Glomerular visceral epithelial cell (primary cell): ENCODE measurements at regions not wholly inside any gene's neighbourhood (a gene's known extent, or its start where the extent isn't known, plus 50 kb on each side); places are given as distances from the start of the nearest gene placed in this dataset.

Experiments used
- DNase-seq: peaks from one replicate; pipeline ENCODE4 v3.0.0-alpha.2; 2016; ENCODE audit errors: extremely low spot score

GRCh38 chr1:63710308-63710707 is 63.5 kb upstream of the ROR1 start:
- DNase-seq: no peak

GRCh38 chr1:63710761-63711380 is 62.9 kb upstream of the ROR1 start:
- DNase-seq: no peak

GRCh38 chr1:63713041-63713440 is 60.8 kb upstream of the ROR1 start:
- DNase-seq: no peak

- peak; percentile 74 for DNase-seq
These were observed 60.0 kb upstream of the ROR1 start for GRCh38 chr1:63713627-63714481.

GRCh38 chr1:63714482-63714760 is 59.4 kb upstream of the ROR1 start:
- DNase-seq: no peak

GRCh38 chr1:63717511-63718065 is 56.2 kb upstream of the ROR1 start:
- no peak for DNase-seq

GRCh38 chr1:63718541-63718970 is 55.3 kb upstream of the ROR1 start:
- DNase-seq: no peak

- peak; percentile 39 for DNase-seq
These were observed 52.2 kb upstream of the ROR1 start for GRCh38 chr1:63721531-63722189.

- no peak for DNase-seq
These were observed 50.2 kb upstream of the ROR1 start for GRCh38 chr1:63723602-63724001.
